Central memory CD8-positive, alpha-beta T cell (primary cell): ENCODE measurements at regions not wholly inside any gene's neighbourhood (a gene's known extent, or its start where the extent isn't known, plus 50 kb on each side); places are given as distances from the start of the nearest gene placed in this dataset.

Source experiments
- ATAC-seq: fragments of 150-1000 bp; cut with Tn5 transposase; replicated peaks from 2 replicates; pipeline ENCODE4 v1.10.0; 2022; ENCODE audit warnings: mild to moderate bottlenecking, moderate FRiP score, moderate number of reproducible peaks; ENCODE audit not compliant: poor library complexity, severe bottlenecking; ENCODE audit errors: extremely low read depth
- DNase-seq, 2 donors: peaks; one replicate each; pipeline ENCODE4 v3.0.0; 2021; ENCODE audit warnings: low spot score in 2 of 2
- H3K27ac Mint-ChIP-seq: one replicate; pipeline ENCODE4 v1.8.0; 2022; ENCODE audit warnings: low read depth, mild to moderate bottlenecking, moderate library complexity, mixed read lengths
- H3K27me3 Mint-ChIP-seq: one replicate; pipeline ENCODE4 v1.8.0; 2022; ENCODE audit warnings: mixed read lengths
- H3K36me3 Mint-ChIP-seq: one replicate; pipeline ENCODE4 v1.8.0; 2022; ENCODE audit warnings: mild to moderate bottlenecking, moderate library complexity, mixed read lengths; ENCODE audit not compliant: insufficient read depth
- H3K4me1 Mint-ChIP-seq: one replicate; pipeline ENCODE4 v1.8.0; 2022; ENCODE audit warnings: mixed read lengths
- H3K4me3 Mint-ChIP-seq: one replicate; pipeline ENCODE4 v1.8.0; 2022; ENCODE audit warnings: mild to moderate bottlenecking, moderate library complexity, mixed read lengths
- H3K9me3 Mint-ChIP-seq: one replicate; pipeline ENCODE4 v1.8.0; 2022; ENCODE audit warnings: mixed read lengths

- DNase-seq, result no peak
- Mint-ChIP-seq H3K9me3 (peaks cover 9% of the 10 kb centered on the region), H3K4me3 (no peak overlapping the region), H3K27ac (no peak overlapping the region), H3K36me3 (no peaks in the 10 kb centered on the region), H3K4me1 (no peaks in the 10 kb centered on the region), H3K27me3 (no peaks in the 10 kb centered on the region)
- no peak for ATAC-seq
Observed at GRCh38 chr1:72724951-72725861, 442.9 kb upstream of the NEGR1 start.

DNA sequence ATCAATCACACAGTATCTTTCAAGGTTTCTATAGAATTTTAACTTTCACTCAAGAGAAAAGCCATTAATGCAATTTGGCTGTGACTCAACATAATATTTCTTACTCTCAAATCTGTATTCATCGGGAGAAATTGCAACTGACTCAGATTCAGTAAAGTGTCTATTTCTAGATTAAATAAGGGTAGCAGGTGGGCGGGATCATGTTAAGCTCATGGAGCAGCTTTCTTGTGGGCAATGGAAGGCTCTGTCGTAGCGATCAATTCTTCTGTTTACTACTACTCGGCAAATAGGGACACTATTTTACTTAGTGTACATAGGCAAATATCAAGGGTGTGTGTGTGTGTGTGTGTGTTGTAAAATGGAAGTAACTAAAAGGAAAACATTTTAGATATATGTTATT, 423.6 kb upstream of the NEGR1 start:
- Mint-ChIP-seq H3K36me3 (no peaks in the 10 kb centered on the region), H3K4me1 (no peaks in the 10 kb centered on the region), H3K4me3 (no peak overlapping the region), H3K27me3 (no peaks in the 10 kb centered on the region), H3K27ac (no peak overlapping the region), H3K9me3 (peaks cover 14% of the 10 kb centered on the region)
- DNase-seq (no peak), ATAC-seq (no peak)

DNA sequence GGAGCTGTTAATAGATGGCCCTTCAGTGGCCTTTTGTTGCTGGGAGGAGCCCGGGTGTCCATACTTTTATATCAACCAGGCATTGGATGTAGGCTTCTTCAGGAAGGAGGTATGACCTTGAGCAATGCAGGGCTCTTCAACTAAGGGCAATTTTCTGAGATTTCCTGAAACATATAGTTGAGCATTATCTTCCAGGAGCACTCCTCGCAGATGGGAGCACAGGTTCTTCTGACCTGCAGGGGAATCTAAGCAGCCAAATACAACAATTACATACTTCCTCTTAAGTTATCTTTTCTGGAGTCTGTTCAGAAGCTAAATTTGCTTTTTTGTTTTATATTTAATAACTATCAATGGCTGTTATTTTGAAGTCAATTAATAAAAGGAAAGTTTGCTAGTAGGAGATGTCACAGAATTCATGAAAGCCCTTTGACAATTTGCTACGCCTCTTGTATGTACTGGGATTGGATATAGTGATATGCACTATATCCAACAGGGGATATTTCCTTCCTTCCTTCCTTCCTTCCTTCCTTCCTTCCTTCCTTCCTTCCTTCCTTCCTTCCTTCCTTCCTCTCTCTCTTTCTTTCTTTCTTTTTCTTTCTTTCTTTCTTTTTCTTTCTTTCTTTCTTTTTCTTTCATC, 422.6 kb upstream of the NEGR1 start:
- no peaks in the 10 kb centered on the region for H3K36me3 Mint-ChIP-seq
- peaks cover 5% of the 10 kb centered on the region for H3K9me3 Mint-ChIP-seq
- no peak for DNase-seq
- H3K27ac Mint-ChIP-seq, result no peak overlapping the region
- no peak overlapping the region for H3K4me3 Mint-ChIP-seq
- H3K27me3 Mint-ChIP-seq, result no peaks in the 10 kb centered on the region
- ATAC-seq, result no peak
- H3K4me1 Mint-ChIP-seq, result no peaks in the 10 kb centered on the region

- DNase-seq, result no peak
- H3K9me3 Mint-ChIP-seq, result peaks cover 23% of the 10 kb centered on the region
- no peak overlapping the region for H3K4me3 Mint-ChIP-seq
- H3K4me1 Mint-ChIP-seq, result no peaks in the 10 kb centered on the region
- no peak overlapping the region for H3K27ac Mint-ChIP-seq
- H3K27me3 Mint-ChIP-seq, result no peaks in the 10 kb centered on the region
- H3K36me3 Mint-ChIP-seq, result no peaks in the 10 kb centered on the region
- ATAC-seq, result no peak
Observed at GRCh38 chr1:72697410-72697809, 415.1 kb upstream of the NEGR1 start.

DNA sequence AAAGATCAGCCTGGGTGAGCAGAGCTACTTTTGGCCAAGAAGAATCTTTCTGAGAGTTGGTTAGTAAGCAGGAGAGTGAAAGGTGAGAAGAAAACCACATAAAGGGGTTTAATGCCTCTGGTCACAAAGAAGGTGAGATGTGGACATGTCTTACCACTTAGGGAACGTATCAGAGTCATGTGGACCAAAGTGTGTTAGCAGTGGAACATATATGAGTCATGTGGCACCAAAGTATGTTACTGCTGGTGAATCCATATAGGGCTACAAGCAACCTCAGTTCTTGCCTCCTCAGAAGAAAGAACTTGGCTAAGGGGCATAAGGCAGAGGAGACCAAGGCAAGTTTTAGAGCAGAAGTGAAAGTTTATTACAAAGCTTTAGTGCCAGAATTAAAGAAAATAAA, 411.6 kb upstream of the NEGR1 start:
- Mint-ChIP-seq H3K27me3 (no peaks in the 10 kb centered on the region), H3K4me1 (no peaks in the 10 kb centered on the region), H3K27ac (no peak overlapping the region), H3K4me3 (no peak overlapping the region), H3K9me3 (peaks cover 31% of the 10 kb centered on the region), H3K36me3 (no peaks in the 10 kb centered on the region)
- ATAC-seq (no peak), DNase-seq (no peak)

- H3K27me3 Mint-ChIP-seq, result no peaks in the 10 kb centered on the region
- no peaks in the 10 kb centered on the region for H3K36me3 Mint-ChIP-seq
- peaks cover 34% of the 10 kb centered on the region for H3K9me3 Mint-ChIP-seq
- H3K27ac Mint-ChIP-seq, result no peak overlapping the region
- no peak for DNase-seq
- no peak overlapping the region for H3K4me3 Mint-ChIP-seq
- ATAC-seq, result no peak
- H3K4me1 Mint-ChIP-seq, result no peaks in the 10 kb centered on the region
Observed at GRCh38 chr1:72693376-72693775, 411.0 kb upstream of the NEGR1 start.

- DNase-seq (no peak), ATAC-seq (no peak)
- Mint-ChIP-seq H3K27ac (no peak overlapping the region), H3K27me3 (no peaks in the 10 kb centered on the region), H3K9me3 (peaks cover 45% of the 10 kb centered on the region), H3K4me3 (no peak overlapping the region), H3K36me3 (no peaks in the 10 kb centered on the region), H3K4me1 (no peaks in the 10 kb centered on the region)
Observed at GRCh38 chr1:72690871-72691270, 408.5 kb upstream of the NEGR1 start.

- no peaks in the 10 kb centered on the region for H3K27me3 Mint-ChIP-seq
- H3K4me1 Mint-ChIP-seq, result no peaks in the 10 kb centered on the region
- H3K27ac Mint-ChIP-seq, result no peak overlapping the region
- peaks cover 12% of the 10 kb centered on the region for H3K9me3 Mint-ChIP-seq
- ATAC-seq (no peak), DNase-seq (no peak)
- H3K36me3 Mint-ChIP-seq, result no peaks in the 10 kb centered on the region
- H3K4me3 Mint-ChIP-seq, result no peak overlapping the region
Observed at GRCh38 chr1:72678683-72679082, 396.3 kb upstream of the NEGR1 start.

GRCh38 chr1:72670902-72671301, 388.6 kb upstream of the NEGR1 start:
- Mint-ChIP-seq H3K4me3 (no peak overlapping the region), H3K36me3 (no peaks in the 10 kb centered on the region), H3K9me3 (peaks cover 6% of the 10 kb centered on the region), H3K27ac (no peak overlapping the region), H3K4me1 (no peaks in the 10 kb centered on the region), H3K27me3 (no peaks in the 10 kb centered on the region)
- DNase-seq, result no peak
- no peak for ATAC-seq

GRCh38 chr1:72662918-72663317, 380.6 kb upstream of the NEGR1 start:
- Mint-ChIP-seq H3K4me1 (no peaks in the 10 kb centered on the region), H3K9me3 (peaks cover 28% of the 10 kb centered on the region), H3K27me3 (no peaks in the 10 kb centered on the region), H3K36me3 (peaks cover 2% of the 10 kb centered on the region), H3K27ac (no peak overlapping the region), H3K4me3 (no peak overlapping the region)
- ATAC-seq, result no peak
- DNase-seq, result no peak

DNA sequence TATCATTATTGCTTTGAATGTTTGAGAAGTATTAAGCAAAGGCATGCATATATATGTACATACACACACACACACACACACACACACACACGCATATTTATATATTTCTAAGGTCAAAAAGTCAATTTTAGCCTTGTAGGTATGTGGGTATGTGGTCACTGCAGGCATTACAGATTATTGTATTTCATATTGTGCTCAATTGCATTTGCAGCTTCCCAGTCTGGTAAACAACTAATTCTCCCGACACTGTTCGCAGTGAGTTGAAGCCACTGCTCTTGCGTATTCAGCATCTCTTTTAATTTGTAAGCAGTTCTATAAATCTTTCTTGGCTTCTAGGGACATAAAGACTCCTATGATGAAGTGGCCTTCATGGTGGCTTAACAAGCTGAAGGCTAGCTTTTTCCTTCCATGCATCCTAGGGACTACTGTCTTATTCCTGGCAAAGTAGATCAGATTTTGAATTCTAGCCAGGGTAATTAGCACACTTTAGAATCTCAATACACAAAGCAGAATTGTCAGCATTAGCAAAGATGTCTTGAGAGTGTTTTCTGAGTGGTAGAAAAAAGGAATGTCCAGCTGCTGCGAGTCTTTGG, 368.6 kb upstream of the NEGR1 start:
- no peak overlapping the region for H3K4me3 Mint-ChIP-seq
- no peaks in the 10 kb centered on the region for H3K27me3 Mint-ChIP-seq
- no peak overlapping the region for H3K27ac Mint-ChIP-seq
- no peak for DNase-seq
- peaks cover 5% of the 10 kb centered on the region for H3K9me3 Mint-ChIP-seq
- no peaks in the 10 kb centered on the region for H3K4me1 Mint-ChIP-seq
- ATAC-seq, result no peak
- no peaks in the 10 kb centered on the region for H3K36me3 Mint-ChIP-seq

DNA sequence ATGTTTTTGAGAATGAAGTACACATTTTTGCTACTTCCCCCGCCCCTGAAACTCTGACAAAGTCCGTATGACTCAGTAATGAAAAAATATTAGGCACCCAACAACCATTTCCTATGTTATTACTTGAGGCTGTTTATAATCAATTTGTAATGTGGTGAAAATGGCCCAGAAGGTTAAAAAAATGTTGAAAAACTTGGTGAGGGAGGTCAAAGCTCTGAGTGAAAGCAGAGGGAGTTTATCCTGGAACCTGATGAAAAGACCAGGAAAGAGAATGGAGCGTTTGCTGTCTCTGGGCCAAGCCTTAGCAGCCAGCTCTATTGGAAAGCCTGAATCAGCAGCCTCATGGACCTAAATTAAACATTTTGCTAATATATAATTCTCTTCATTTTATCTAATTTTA, 367.7 kb upstream of the NEGR1 start:
- Mint-ChIP-seq H3K9me3 (peaks cover 5% of the 10 kb centered on the region), H3K4me1 (no peaks in the 10 kb centered on the region), H3K27ac (no peak overlapping the region), H3K27me3 (no peaks in the 10 kb centered on the region), H3K36me3 (no peaks in the 10 kb centered on the region), H3K4me3 (no peak overlapping the region)
- no peak for ATAC-seq
- no peak for DNase-seq
